ENCODE measurements at regions not wholly inside any gene's neighbourhood (a gene's known extent, or its start where the extent isn't known, plus 50 kb on each side); places are given as distances from the start of the nearest gene placed in this dataset.

DNA sequence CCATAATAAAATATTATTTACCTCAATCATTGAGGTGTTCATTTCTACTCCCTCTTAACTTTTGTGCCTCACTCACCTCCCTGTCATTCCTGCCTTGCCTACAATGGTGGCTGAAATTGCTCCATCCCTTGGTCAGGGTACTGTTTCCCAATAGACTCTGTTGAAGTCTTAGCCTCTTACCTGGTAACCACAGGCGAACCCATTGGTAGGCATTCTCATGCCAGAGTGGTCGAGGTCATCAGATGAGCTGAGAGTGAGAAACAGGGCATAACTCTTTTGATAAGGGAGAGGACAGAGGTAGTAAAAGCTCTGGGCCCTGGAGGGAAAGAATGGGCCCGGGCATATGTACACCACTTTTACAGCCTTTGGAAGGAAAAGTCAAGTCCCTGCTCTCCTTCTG is 265.6 kb downstream of the ARRDC4 start:
- no peak for TF ChIP-seq POLR2A (IDR thresholded peaks at IDR 0.05)
- TF ChIP-seq, protein P1, sequence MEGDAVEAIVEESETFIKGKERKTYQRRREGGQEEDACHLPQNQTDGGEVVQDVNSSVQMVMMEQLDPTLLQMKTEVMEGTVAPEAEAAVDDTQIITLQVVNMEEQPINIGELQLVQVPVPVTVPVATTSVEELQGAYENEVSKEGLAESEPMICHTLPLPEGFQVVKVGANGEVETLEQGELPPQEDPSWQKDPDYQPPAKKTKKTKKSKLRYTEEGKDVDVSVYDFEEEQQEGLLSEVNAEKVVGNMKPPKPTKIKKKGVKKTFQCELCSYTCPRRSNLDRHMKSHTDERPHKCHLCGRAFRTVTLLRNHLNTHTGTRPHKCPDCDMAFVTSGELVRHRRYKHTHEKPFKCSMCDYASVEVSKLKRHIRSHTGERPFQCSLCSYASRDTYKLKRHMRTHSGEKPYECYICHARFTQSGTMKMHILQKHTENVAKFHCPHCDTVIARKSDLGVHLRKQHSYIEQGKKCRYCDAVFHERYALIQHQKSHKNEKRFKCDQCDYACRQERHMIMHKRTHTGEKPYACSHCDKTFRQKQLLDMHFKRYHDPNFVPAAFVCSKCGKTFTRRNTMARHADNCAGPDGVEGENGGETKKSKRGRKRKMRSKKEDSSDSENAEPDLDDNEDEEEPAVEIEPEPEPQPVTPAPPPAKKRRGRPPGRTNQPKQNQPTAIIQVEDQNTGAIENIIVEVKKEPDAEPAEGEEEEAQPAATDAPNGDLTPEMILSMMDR (IDR thresholded peaks at IDR 0.05), result no peak
- no peak for TF ChIP-seq EP300 (IDR thresholded peaks at IDR 0.05; ENCODE audit: low read depth)
- no peak for TF ChIP-seq POLR2AphosphoS5 (IDR thresholded peaks at IDR 0.05)
